ENCODE measurements at regions not wholly inside any gene's neighbourhood (a gene's known extent, or its start where the extent isn't known, plus 50 kb on each side); places are given as distances from the start of the nearest gene placed in this dataset.

GRCh38 chr3:95348879-95349278, 1286.0 kb downstream of the NSUN3 start:
- Histone ChIP-seq H3K79me2 (ENCODE audit: low read length) (no peaks in the 10 kb centered on the region), H3K9ac (ENCODE audit: low read length) (no peak overlapping the region), H4K20me1 (ENCODE audit: low read length) (no peaks in the 10 kb centered on the region), H2AFZ (ENCODE audit: low read length) (no peak overlapping the region), H3K27me3 (ENCODE audit: low read length) (no peaks in the 10 kb centered on the region), H3K27ac (ENCODE audit: low read length) (no peak overlapping the region), H3K4me3 (ENCODE audit: low read length) (no peak overlapping the region), H3K4me2 (ENCODE audit: low read length) (no peak overlapping the region), H3K9me2 (replicated peaks; ENCODE audit: low read length) (no peaks in the 10 kb centered on the region), H3F3A (ENCODE audit: low read length, unreplicated experiment) (no peaks in the 10 kb centered on the region), H3K36me3 (ENCODE audit: low read depth, low read length) (no peaks in the 10 kb centered on the region), H3K9me3 (ENCODE audit: low read length) (no peaks in the 10 kb centered on the region), H3K4me1 (ENCODE audit: insufficient read depth, low read length) (no peaks in the 10 kb centered on the region)
- DNase-seq (no peak), ATAC-seq (no peak)
- intact Hi-C loops (cut with micrococcal nuclease): no loop called here
- CTCF ChIA-PET: no interaction called here
- BruUV-seq (replicated peaks): no TSS peak
- no peak for TF ChIP-seq EZH2 (IDR thresholded peaks at IDR 0.05; ENCODE audit: low read length, unreplicated experiment)
- TF ChIP-seq CTCF (conservative IDR thresholded peaks at IDR 0.05; ENCODE audit: low read depth, low read length): no peak
- TF ChIP-seq EZH2phosphoT487 (IDR thresholded peaks at IDR 0.05; ENCODE audit: borderline replicate concordance, low read length): no peak
- POLR2A ChIA-PET (ENCODE audit: unreplicated experiment): no interaction called here

- no peaks in the 10 kb centered on the region for H3K27me3 ChIP-seq (ENCODE audit: low read length)
- POLR2A ChIA-PET (ENCODE audit: unreplicated experiment): no interaction called here
- H3K4me3 ChIP-seq (ENCODE audit: low read length): no peak overlapping the region
- H3K9ac ChIP-seq (ENCODE audit: low read length): no peak overlapping the region
- H3K4me2 ChIP-seq (ENCODE audit: low read length): no peak overlapping the region
- H2AFZ ChIP-seq (ENCODE audit: low read length): no peak overlapping the region
- H3K27ac ChIP-seq (ENCODE audit: low read length): no peak overlapping the region
- no peaks in the 10 kb centered on the region for H3K9me2 ChIP-seq (replicated peaks; ENCODE audit: low read length)
- H3K79me2 ChIP-seq (ENCODE audit: low read length): no peaks in the 10 kb centered on the region
- CTCF ChIA-PET: no interaction called here
- no peaks in the 10 kb centered on the region for H3K9me3 ChIP-seq (ENCODE audit: low read length)
- intact Hi-C loops (cut with micrococcal nuclease): no loop called here
- no peaks in the 10 kb centered on the region for H3F3A ChIP-seq (ENCODE audit: low read length, unreplicated experiment)
- DNase-seq (no peak), ATAC-seq (no peak)
- H3K4me1 ChIP-seq (ENCODE audit: insufficient read depth, low read length): no peaks in the 10 kb centered on the region
- no peaks in the 10 kb centered on the region for H3K36me3 ChIP-seq (ENCODE audit: low read depth, low read length)
- TF ChIP-seq EZH2phosphoT487 (IDR thresholded peaks at IDR 0.05; ENCODE audit: borderline replicate concordance, low read length) (no peak), EZH2 (IDR thresholded peaks at IDR 0.05; ENCODE audit: low read length, unreplicated experiment) (no peak), CTCF (conservative IDR thresholded peaks at IDR 0.05; ENCODE audit: low read depth, low read length) (no peak)
- no TSS peak for BruUV-seq (replicated peaks)
- H4K20me1 ChIP-seq (ENCODE audit: low read length): no peaks in the 10 kb centered on the region
Measured at GRCh38 chr3:95350049-95350448, 1287.2 kb downstream of the NSUN3 start.

GRCh38 chr3:95351158-95351557, 1288.3 kb downstream of the NSUN3 start:
- H3K4me3 ChIP-seq (ENCODE audit: low read length): no peak overlapping the region
- no peaks in the 10 kb centered on the region for H3K9me2 ChIP-seq (replicated peaks; ENCODE audit: low read length)
- no peak overlapping the region for H2AFZ ChIP-seq (ENCODE audit: low read length)
- ChIA-PET POLR2A (ENCODE audit: unreplicated experiment) (no interaction called here), CTCF (no interaction called here)
- H3K4me1 ChIP-seq (ENCODE audit: insufficient read depth, low read length): no peaks in the 10 kb centered on the region
- H3K79me2 ChIP-seq (ENCODE audit: low read length): no peaks in the 10 kb centered on the region
- H3K9ac ChIP-seq (ENCODE audit: low read length): no peak overlapping the region
- no peaks in the 10 kb centered on the region for H4K20me1 ChIP-seq (ENCODE audit: low read length)
- no peaks in the 10 kb centered on the region for H3K9me3 ChIP-seq (ENCODE audit: low read length)
- H3K4me2 ChIP-seq (ENCODE audit: low read length): no peak overlapping the region
- H3K27ac ChIP-seq (ENCODE audit: low read length): no peak overlapping the region
- no peak for ATAC-seq
- no peaks in the 10 kb centered on the region for H3K27me3 ChIP-seq (ENCODE audit: low read length)
- no peaks in the 10 kb centered on the region for H3K36me3 ChIP-seq (ENCODE audit: low read depth, low read length)
- H3F3A ChIP-seq (ENCODE audit: low read length, unreplicated experiment): no peaks in the 10 kb centered on the region
- TF ChIP-seq CTCF (conservative IDR thresholded peaks at IDR 0.05; ENCODE audit: low read depth, low read length) (no peak), EZH2 (IDR thresholded peaks at IDR 0.05; ENCODE audit: low read length, unreplicated experiment) (no peak), EZH2phosphoT487 (IDR thresholded peaks at IDR 0.05; ENCODE audit: borderline replicate concordance, low read length) (no peak)
- BruUV-seq (replicated peaks): no TSS peak
- DNase-seq: no peak
- intact Hi-C loops (cut with micrococcal nuclease): no loop called here

All from PC-3 (cell line).